WERI-Rb-1 (cell line): ENCODE measurements at regions not wholly inside any gene's neighbourhood (a gene's known extent, or its start where the extent isn't known, plus 50 kb on each side); places are given as distances from the start of the nearest gene placed in this dataset.

Experiments
- DNase-seq: peaks from one replicate; pipeline ENCODE4 v3.0.0-alpha.2; 2020
- H3K27ac ChIP-seq: fragments of 250-450 bp; sonication (Bioruptor Pico); 2 replicates; pipeline ENCODE4 v1.5.1; 2020; ENCODE audit warnings: mild to moderate bottlenecking, moderate library complexity
- H3K27me3 ChIP-seq: fragments of 250-450 bp; sonication (Bioruptor Pico); 2 replicates; pipeline ENCODE4 v1.5.1; 2021; ENCODE audit warnings: mild to moderate bottlenecking, low read depth, moderate library complexity; ENCODE audit not compliant: insufficient read depth, severe bottlenecking
- H3K36me3 ChIP-seq: fragments of 250-450 bp; sonication (Bioruptor Pico); 2 replicates; pipeline ENCODE4 v1.5.1; 2020; ENCODE audit warnings: mild to moderate bottlenecking, moderate library complexity
- H3K4me3 ChIP-seq: 2 replicates; pipeline ENCODE4 v1.5.1; 2011; ENCODE audit warnings: low read depth, mild to moderate bottlenecking, control low read depth, low read length
- H3K9me3 ChIP-seq: fragments of 250-450 bp; sonication (Bioruptor Pico); 2 replicates; pipeline ENCODE4 v1.5.1; 2021; ENCODE audit warnings: mild to moderate bottlenecking, moderate library complexity; ENCODE audit not compliant: severe bottlenecking
- TF ChIP-seq, protein P1 (sequence below): IDR thresholded peaks from 2 replicates; pipeline ENCODE4 v1.5.1; 2011; ENCODE audit warnings: low read depth, mild to moderate bottlenecking, control low read depth, inconsistent platforms, low read length

DNA sequence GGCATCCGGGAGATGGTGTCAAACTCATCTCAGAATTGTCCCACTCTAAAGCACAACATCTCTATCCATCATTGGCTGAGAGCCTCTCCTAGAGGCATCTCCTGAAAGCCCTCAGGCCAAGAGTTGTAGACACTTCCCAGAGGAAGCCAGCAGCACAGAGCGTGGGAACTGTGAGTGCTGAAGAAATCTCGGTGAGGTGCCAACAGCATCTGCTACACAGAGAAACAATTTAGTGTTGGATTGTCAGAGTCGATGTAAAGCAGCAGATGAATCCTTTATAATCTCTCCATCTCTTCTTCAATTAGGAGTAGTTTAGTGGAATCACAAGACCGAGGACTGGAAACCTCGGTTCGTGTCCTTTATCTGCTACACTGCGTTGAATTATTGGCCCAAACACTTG lies 172.2 kb downstream of the C7orf25 start:
- Histone ChIP-seq H3K9me3 (no peaks in the 10 kb centered on the region), H3K27me3 (peaks cover 41% of the 10 kb centered on the region), H3K4me3 (no peak overlapping the region), H3K27ac (no peak overlapping the region), H3K36me3 (no peaks in the 10 kb centered on the region)
- no peak for DNase-seq
- TF ChIP-seq, protein P1, sequence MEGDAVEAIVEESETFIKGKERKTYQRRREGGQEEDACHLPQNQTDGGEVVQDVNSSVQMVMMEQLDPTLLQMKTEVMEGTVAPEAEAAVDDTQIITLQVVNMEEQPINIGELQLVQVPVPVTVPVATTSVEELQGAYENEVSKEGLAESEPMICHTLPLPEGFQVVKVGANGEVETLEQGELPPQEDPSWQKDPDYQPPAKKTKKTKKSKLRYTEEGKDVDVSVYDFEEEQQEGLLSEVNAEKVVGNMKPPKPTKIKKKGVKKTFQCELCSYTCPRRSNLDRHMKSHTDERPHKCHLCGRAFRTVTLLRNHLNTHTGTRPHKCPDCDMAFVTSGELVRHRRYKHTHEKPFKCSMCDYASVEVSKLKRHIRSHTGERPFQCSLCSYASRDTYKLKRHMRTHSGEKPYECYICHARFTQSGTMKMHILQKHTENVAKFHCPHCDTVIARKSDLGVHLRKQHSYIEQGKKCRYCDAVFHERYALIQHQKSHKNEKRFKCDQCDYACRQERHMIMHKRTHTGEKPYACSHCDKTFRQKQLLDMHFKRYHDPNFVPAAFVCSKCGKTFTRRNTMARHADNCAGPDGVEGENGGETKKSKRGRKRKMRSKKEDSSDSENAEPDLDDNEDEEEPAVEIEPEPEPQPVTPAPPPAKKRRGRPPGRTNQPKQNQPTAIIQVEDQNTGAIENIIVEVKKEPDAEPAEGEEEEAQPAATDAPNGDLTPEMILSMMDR: no peak

GRCh38 chr7:42736931-42737330 lies 174.9 kb downstream of the C7orf25 start:
- TF ChIP-seq, protein P1: peak; percentile 21; the same call in 1 of the 2 replicates
- H3K9me3 ChIP-seq: no peaks in the 10 kb centered on the region
- no peaks in the 10 kb centered on the region for H3K36me3 ChIP-seq
- peaks cover 48% of the 10 kb centered on the region for H3K27me3 ChIP-seq
- no peak overlapping the region for H3K27ac ChIP-seq
- no peak overlapping the region for H3K4me3 ChIP-seq
- DNase-seq: peak; percentile 14

- TF ChIP-seq, protein P1: no peak
- Histone ChIP-seq H3K4me3 (no peak overlapping the region), H3K9me3 (no peaks in the 10 kb centered on the region), H3K36me3 (no peaks in the 10 kb centered on the region), H3K27ac (no peak overlapping the region), H3K27me3 (peaks cover 43% of the 10 kb centered on the region)
- no peak for DNase-seq
Observed at GRCh38 chr7:42735081-42735480, 176.8 kb downstream of the C7orf25 start.

GRCh38 chr7:42734568-42734967 lies 177.3 kb downstream of the C7orf25 start:
- no peaks in the 10 kb centered on the region for H3K36me3 ChIP-seq
- TF ChIP-seq, protein P1: no peak
- H3K27ac ChIP-seq: no peak overlapping the region
- no peaks in the 10 kb centered on the region for H3K9me3 ChIP-seq
- no peak overlapping the region for H3K4me3 ChIP-seq
- DNase-seq: no peak
- H3K27me3 ChIP-seq: peaks cover 38% of the 10 kb centered on the region

DNA sequence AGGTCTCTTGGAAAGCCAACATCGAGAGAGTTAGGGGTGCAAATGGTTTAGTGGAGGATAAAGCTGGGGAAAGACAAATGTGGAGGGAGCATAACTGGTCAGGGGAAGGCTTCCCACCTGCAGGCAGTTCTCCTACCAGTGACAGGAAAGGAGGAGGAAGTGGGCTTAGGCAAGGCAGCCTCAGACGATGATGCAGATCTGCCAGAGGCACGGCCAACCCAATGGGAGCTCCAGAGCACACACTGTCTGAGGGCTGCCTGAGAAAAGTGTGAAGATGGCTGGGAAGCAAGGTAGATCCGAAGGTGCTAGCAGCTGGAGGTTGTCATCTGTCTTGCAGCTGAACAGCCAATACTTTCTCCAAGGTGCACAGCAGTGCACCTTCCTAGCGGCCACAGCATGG lies 178.8 kb downstream of the C7orf25 start:
- Histone ChIP-seq H3K4me3 (no peak overlapping the region), H3K36me3 (no peaks in the 10 kb centered on the region), H3K27ac (no peak overlapping the region), H3K27me3 (peaks cover 36% of the 10 kb centered on the region), H3K9me3 (no peaks in the 10 kb centered on the region)
- no peak for DNase-seq
- TF ChIP-seq, protein P1: no peak

DNA sequence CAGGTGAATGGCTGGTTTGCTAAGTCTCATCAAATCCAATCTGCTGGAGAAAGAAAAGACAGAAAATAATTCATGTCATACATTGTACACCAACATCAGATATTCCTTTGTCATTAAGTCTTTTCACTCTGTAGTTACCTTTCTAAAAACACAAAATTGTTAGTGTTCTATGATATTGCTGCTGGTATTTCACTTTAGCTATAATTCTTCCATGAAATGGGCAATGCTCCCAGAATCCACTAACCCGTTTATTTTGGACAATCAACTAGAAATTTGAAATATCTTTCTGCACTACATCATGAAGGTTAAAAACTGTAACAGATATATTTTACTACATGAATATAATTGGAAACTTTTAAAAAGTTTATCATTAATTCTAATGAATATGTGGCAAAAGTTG lies 181.3 kb downstream of the C7orf25 start:
- Histone ChIP-seq H3K9me3 (no peaks in the 10 kb centered on the region), H3K27ac (no peak overlapping the region), H3K4me3 (no peak overlapping the region), H3K36me3 (no peaks in the 10 kb centered on the region), H3K27me3 (peaks cover 40% of the 10 kb centered on the region)
- no peak for DNase-seq
- TF ChIP-seq, protein P1: no peak
